ENCODE measurements at regions not wholly inside any gene's neighbourhood (a gene's known extent, or its start where the extent isn't known, plus 50 kb on each side); places are given as distances from the start of the nearest gene placed in this dataset.

GRCh38 chr10:8815969-8816368 is 761.5 kb downstream of the GATA3 start:
- Histone ChIP-seq H3K27ac (no peak overlapping the region), H3K36me3 (no peaks in the 10 kb centered on the region), H3K4me3 (no peak overlapping the region), H3K27me3 (no peaks in the 10 kb centered on the region), H3K4me1 (no peaks in the 10 kb centered on the region), H3K9me3 (no peaks in the 10 kb centered on the region)
- ATAC-seq: no peak
- intact Hi-C loops (cut with DNase I): no loop called here
- WGBS, 2 donors: 38 to 41% methylated on average over 2 of the region's 2 CpGs
- FAIRE-seq: no peak
- no peak for TF ChIP-seq CTCF (IDR thresholded peaks at IDR 0.05)
- DNase-seq: no peak

GRCh38 chr10:8817299-8817698 is 762.8 kb downstream of the GATA3 start:
- Histone ChIP-seq H3K9me3 (no peaks in the 10 kb centered on the region), H3K27me3 (no peaks in the 10 kb centered on the region), H3K27ac (no peak overlapping the region), H3K4me3 (no peak overlapping the region), H3K36me3 (no peaks in the 10 kb centered on the region), H3K4me1 (no peaks in the 10 kb centered on the region)
- 24% methylated on average over 2 of the region's 2 CpGs for WGBS, 2 donors
- ATAC-seq (no peak), DNase-seq (no peak), FAIRE-seq (no peak)
- intact Hi-C loops (cut with DNase I): no loop called here
- no peak for TF ChIP-seq CTCF (IDR thresholded peaks at IDR 0.05)

- 67 to 81% methylated on average over 8 of the region's 8 CpGs for WGBS, 2 donors
- H3K4me3 ChIP-seq: no peak overlapping the region
- H3K9me3 ChIP-seq: no peaks in the 10 kb centered on the region
- no peaks in the 10 kb centered on the region for H3K4me1 ChIP-seq
- intact Hi-C loops (cut with DNase I): no loop called here
- DNase-seq: no peak
- FAIRE-seq: no peak
- no peak overlapping the region for H3K27ac ChIP-seq
- H3K36me3 ChIP-seq: no peaks in the 10 kb centered on the region
- no peak for TF ChIP-seq CTCF (IDR thresholded peaks at IDR 0.05)
- no peaks in the 10 kb centered on the region for H3K27me3 ChIP-seq
- ATAC-seq: no peak
These were observed 771.1 kb downstream of the GATA3 start for GRCh38 chr10:8825611-8826010.

GRCh38 chr10:8829592-8829991 is 775.1 kb downstream of the GATA3 start:
- Histone ChIP-seq H3K27me3 (no peaks in the 10 kb centered on the region), H3K36me3 (no peaks in the 10 kb centered on the region), H3K4me1 (no peaks in the 10 kb centered on the region), H3K9me3 (no peaks in the 10 kb centered on the region), H3K4me3 (no peak overlapping the region), H3K27ac (no peak overlapping the region)
- intact Hi-C loops (cut with DNase I): no loop called here
- TF ChIP-seq CTCF (IDR thresholded peaks at IDR 0.05): no peak
- FAIRE-seq (no peak), DNase-seq (no peak), ATAC-seq (no peak)
- WGBS, 2 donors: 42 to 59% methylated on average over 2 of the region's 2 CpGs

GRCh38 chr10:8830048-8830447 is 775.6 kb downstream of the GATA3 start:
- H3K27me3 ChIP-seq: no peaks in the 10 kb centered on the region
- no peaks in the 10 kb centered on the region for H3K9me3 ChIP-seq
- H3K4me1 ChIP-seq: no peaks in the 10 kb centered on the region
- TF ChIP-seq CTCF (IDR thresholded peaks at IDR 0.05): no peak
- no peak for FAIRE-seq
- H3K4me3 ChIP-seq: no peak overlapping the region
- no peak overlapping the region for H3K27ac ChIP-seq
- no peak for DNase-seq
- H3K36me3 ChIP-seq: no peaks in the 10 kb centered on the region
- ATAC-seq: no peak
- 69 to 86% methylated on average over 3 of the region's 3 CpGs for WGBS, 2 donors
- intact Hi-C loops (cut with DNase I): no loop called here
